T-cell (primary cell): ENCODE measurements at regions not wholly inside any gene's neighbourhood (a gene's known extent, or its start where the extent isn't known, plus 50 kb on each side); places are given as distances from the start of the nearest gene placed in this dataset.

Experiments
- ATAC-seq, 4 experiments: fragments of 200-7000 bp in 3 of 4; fragments of 150-1000 bp in 1 of 4; cut with Tn5 transposase; replicated peaks in 1 of 4; 1 replicate in 3 of 4; 2 replicates in 1 of 4; pipeline ENCODE4 v1.10.0; 2021; ENCODE audit warnings: moderate library complexity in 3 of 4, mild to moderate bottlenecking in 2 of 4, moderate number of reproducible peaks in 1 of 4
- CTCF ChIA-PET, 2 donors: fragments of 300-600 bp; sonication (Branson Sonifier 250); formaldehyde crosslinking; loops; one replicate each; lab custom pipeline; 2022; ENCODE audit warnings: antibody characterized with exemption in 2 of 2; lab: Charles Lee
- POLR2A ChIA-PET, 2 donors: fragments of 300-600 bp; sonication (Branson Sonifier 250); formaldehyde crosslinking; loops; one replicate each; lab custom pipeline; 2022; ENCODE audit warnings: antibody characterized with exemption in 2 of 2; lab: Charles Lee
- DNase-seq, 35 experiments: peaks; one replicate each; pipeline versions ENCODE4 v3.0.0 to v3.0.0-alpha.2; 2013 to 2023
- H3K27ac ChIP-seq: one replicate; pipeline ENCODE4 v1.5.1; 2013; ENCODE audit warnings: low read length
- H3K27me3 ChIP-seq, 2 experiments: replicated peaks in 1 of 2; 1 replicate in 1 of 2; 2 replicates in 1 of 2; pipeline versions ENCODE4 v1.6.1 to v1.7.0; 2013; ENCODE audit warnings: low read length in 1 of 2, mixed read lengths in 1 of 2; ENCODE audit not compliant: control insufficient read depth in 2 of 2, insufficient read depth in 2 of 2; ENCODE audit errors: extremely low read depth in 1 of 2
- H3K36me3 ChIP-seq, 2 donors: 1 replicate in 1 of 2; 2 replicates in 1 of 2; pipeline versions ENCODE4 v1.6.1 to v1.7.0; 2013; ENCODE audit warnings: low read length in 1 of 2; ENCODE audit not compliant: control insufficient read depth in 2 of 2, insufficient read depth in 1 of 2; ENCODE audit errors: extremely low read depth in 1 of 2
- H3K4me1 ChIP-seq, 2 experiments: 1 replicate in 1 of 2; 2 replicates in 1 of 2; pipeline versions ENCODE4 v1.6.1 to v1.7.0; 2013; ENCODE audit warnings: low read length in 2 of 2, mixed read lengths in 1 of 2; ENCODE audit not compliant: insufficient read depth in 2 of 2, control insufficient read depth in 1 of 2; ENCODE audit errors: extremely low read depth in 1 of 2
- H3K4me3 ChIP-seq, 2 donors: 1 replicate in 1 of 2; 2 replicates in 1 of 2; pipeline versions ENCODE4 v1.5.1 to v1.7.0; 2013; ENCODE audit warnings: mild to moderate bottlenecking in 2 of 2, low read length in 1 of 2, moderate library complexity in 1 of 2; ENCODE audit not compliant: control insufficient read depth in 1 of 2; ENCODE audit errors: extremely low read depth in 1 of 2
- H3K9me3 ChIP-seq: 2 replicates; pipeline ENCODE4 v1.7.0; 2013
- H3K27ac Mint-ChIP-seq, 2 donors: one replicate each; pipeline ENCODE4 v1.8.0; 2020 to 2021; ENCODE audit warnings: mild to moderate bottlenecking in 2 of 2, mixed read lengths in 2 of 2
- H3K27me3 Mint-ChIP-seq, 2 donors: one replicate each; pipeline ENCODE4 v1.8.0; 2021 to 2022; ENCODE audit warnings: mixed read lengths in 2 of 2
- H3K36me3 Mint-ChIP-seq: one replicate; pipeline ENCODE4 v1.8.0; 2021; ENCODE audit warnings: mixed read lengths
- H3K4me1 Mint-ChIP-seq, 3 donors: one replicate each; pipeline ENCODE4 v1.8.0; 2020 to 2022; ENCODE audit warnings: mixed read lengths in 3 of 3, mild to moderate bottlenecking in 1 of 3
- H3K4me3 Mint-ChIP-seq, 3 donors: one replicate each; pipeline ENCODE4 v1.8.0; 2020 to 2022; ENCODE audit warnings: mild to moderate bottlenecking in 3 of 3, mixed read lengths in 3 of 3, moderate library complexity in 3 of 3
- H3K9me3 Mint-ChIP-seq, 3 donors: one replicate each; pipeline ENCODE4 v1.8.0; 2020 to 2022; ENCODE audit warnings: mixed read lengths in 3 of 3
- WGBS: methylation state at CpG from one replicate; pipeline ENCODE4 v1.1.5; 2013; ENCODE audit warnings: missing lambda C conversion rate; ENCODE audit not compliant: insufficient coverage; 5-methylcytosine and 5-hydroxymethylcytosine counted together

DNA sequence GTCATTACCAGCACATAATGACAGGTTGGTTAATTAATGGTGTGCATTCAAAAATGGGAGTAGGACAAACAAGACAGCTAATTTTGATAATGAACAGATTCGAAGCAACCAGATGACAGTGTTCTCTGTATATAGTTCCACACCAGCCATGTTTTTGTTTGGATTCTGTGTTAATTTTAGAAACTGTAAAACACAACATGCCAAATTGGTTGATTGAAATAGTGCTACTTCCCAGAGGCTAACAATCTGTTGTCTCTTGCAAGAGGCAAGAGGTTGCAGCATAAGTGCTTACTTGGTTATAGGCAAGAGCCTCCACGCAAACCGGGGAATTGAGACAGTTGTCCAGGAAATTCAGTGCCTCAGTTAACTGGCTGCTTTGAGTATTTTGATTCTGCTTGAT, 170.2 kb upstream of the HABP2 start:
- H3K4me3 Mint-ChIP-seq = peak overlapping the region; percentile 77 to 84 (median 82)
- Histone ChIP-seq H3K4me1 (peaks cover 9 to 16% of the 10 kb centered on the region in 2 experiments), H3K9me3 (no peaks in the 10 kb centered on the region), H3K4me3 (no peak overlapping the region), H3K27me3 (peaks cover 0 to 4% of the 10 kb centered on the region in 2 experiments), H3K27ac (peak overlapping the region; percentile 82), H3K36me3 (no peaks in the 10 kb centered on the region)
- ChIA-PET CTCF (no interaction called here), POLR2A (no interaction called here)
- no peaks in the 10 kb centered on the region for H3K36me3 Mint-ChIP-seq
- H3K9me3 Mint-ChIP-seq = no peaks in the 10 kb centered on the region
- peaks cover 0 to 2% of the 10 kb centered on the region in 2 donors for H3K27me3 Mint-ChIP-seq
- DNase-seq (peak in 1 of 35 experiments; percentile 4), ATAC-seq (no peak)
- 100% methylated on average over 2 of the region's 3 CpGs for WGBS
- peaks cover 28 to 34% (median 32%) of the 10 kb centered on the region in 3 donors for H3K4me1 Mint-ChIP-seq
- H3K27ac Mint-ChIP-seq = peak overlapping the region; percentile 95 to 98

DNA sequence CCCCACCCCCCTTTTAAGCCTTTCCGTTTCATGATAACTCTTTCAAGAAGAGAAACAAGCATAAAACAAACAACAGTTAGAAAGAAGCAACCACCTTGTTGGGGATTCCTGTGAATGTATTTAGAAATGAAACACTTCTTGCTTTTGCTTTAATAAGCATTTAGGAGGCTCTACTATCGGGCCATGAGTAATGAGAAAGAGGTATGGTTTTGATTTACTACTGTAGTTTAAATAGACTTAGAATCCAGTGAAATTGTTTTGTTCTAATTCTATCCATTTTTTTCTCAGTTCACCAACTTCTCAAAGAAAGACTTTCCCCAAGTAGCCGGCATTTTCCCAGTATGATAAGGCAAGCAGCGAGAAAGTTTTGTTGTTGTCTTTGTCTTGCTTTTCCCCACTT, 168.7 kb upstream of the HABP2 start:
- DNase-seq (no peak), ATAC-seq (no peak)
- Mint-ChIP-seq H3K36me3 (no peaks in the 10 kb centered on the region), H3K4me3 (no peak overlapping the region), H3K4me1 (peaks cover 28 to 34% (median 32%) of the 10 kb centered on the region in 3 donors), H3K27me3 (no peaks in the 10 kb centered on the region), H3K9me3 (no peaks in the 10 kb centered on the region), H3K27ac (no peak overlapping the region)
- ChIA-PET CTCF (interaction anchor here (0.6 to 2.9 kb wide), 12 partner anchors 9 to 912 kb away, joined by 3 to 14 read pairs (median 5); no protein-coding TSS in a partner anchor), POLR2A (interaction anchor here (0.6 to 0.7 kb wide), 4 partner anchors 210 to 1009 kb away, joined by 3 to 7 read pairs (median 6); no protein-coding TSS in a partner anchor)
- H3K27me3 ChIP-seq = peaks cover 0 to 4% of the 10 kb centered on the region in 2 experiments
- no peaks in the 10 kb centered on the region for H3K36me3 ChIP-seq
- no peak overlapping the region for H3K4me3 ChIP-seq
- no CpG with 5 or more reads among the region's 4 CpGs for WGBS
- no peak overlapping the region for H3K27ac ChIP-seq
- no peaks in the 10 kb centered on the region for H3K9me3 ChIP-seq
- peaks cover 9 to 16% of the 10 kb centered on the region in 2 experiments for H3K4me1 ChIP-seq

DNA sequence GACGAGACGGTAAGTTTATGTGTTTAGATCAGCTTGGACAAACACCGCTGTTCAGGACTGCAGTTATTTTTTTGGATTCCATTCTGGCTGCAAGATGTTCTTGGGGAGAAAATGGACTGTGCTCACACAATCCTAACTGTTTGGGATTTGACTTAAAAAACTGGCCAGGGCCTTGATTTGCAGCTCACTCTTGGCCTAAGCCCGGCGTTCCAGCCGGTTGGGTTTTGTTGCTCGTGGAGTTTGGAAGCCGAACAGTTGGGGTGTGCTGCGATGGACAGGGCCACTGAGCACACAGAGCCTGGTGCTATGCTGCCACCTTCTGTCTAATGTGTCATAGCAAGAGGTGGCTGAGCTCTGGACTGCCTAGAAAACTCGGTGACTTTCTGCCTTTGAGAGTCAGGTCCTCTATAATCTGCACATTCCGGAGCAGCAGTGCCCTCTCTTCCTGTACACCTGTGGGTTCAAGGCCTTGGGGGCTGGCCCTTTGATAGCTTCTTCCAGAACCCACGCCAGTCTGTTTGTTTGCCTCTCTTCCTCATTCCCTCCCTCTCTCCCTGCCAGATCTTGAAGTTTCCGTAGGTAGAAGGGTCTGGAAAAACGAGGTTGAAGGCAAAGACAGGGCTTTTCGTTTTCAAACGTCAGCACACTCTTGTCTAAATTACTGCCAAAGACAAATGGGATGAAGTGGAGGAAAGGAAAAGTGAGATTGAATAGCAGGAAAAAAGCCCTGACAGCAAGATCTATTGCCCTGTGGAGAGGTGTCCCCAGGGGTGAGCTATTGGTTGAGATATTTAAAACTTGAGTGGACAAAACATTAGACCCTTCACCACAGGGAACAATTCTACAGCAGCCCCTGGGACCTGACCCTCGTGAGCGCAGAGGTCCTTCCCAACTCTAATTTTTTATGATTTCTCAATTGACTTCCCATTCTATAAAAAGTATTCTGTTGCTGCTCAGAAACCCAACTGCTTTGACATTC, 167.5 kb upstream of the HABP2 start:
- H3K9me3 ChIP-seq = no peaks in the 10 kb centered on the region
- H3K4me3 Mint-ChIP-seq = peak overlapping the region; percentile 22 to 39 (median 26)
- ChIA-PET CTCF (interaction anchor here (0.5 to 3.1 kb wide), 22 partner anchors 9 to 918 kb away, joined by 3 to 18 read pairs (median 5); no protein-coding TSS in a partner anchor), POLR2A (interaction anchor here in 1 of 2 donors (0.6 kb wide), 1 partner anchor 688 kb away, joined by 6 read pairs; no protein-coding TSS in a partner anchor)
- H3K27ac Mint-ChIP-seq = peak overlapping the region; percentile 29 to 73
- H3K36me3 Mint-ChIP-seq = no peaks in the 10 kb centered on the region
- H3K4me3 ChIP-seq = no peak overlapping the region
- H3K36me3 ChIP-seq = no peaks in the 10 kb centered on the region
- no peaks in the 10 kb centered on the region for H3K27me3 Mint-ChIP-seq
- H3K27ac ChIP-seq = no peak overlapping the region
- WGBS = 34% methylated on average over 13 of the region's 18 CpGs
- H3K4me1 ChIP-seq = peaks cover 9 to 16% of the 10 kb centered on the region in 2 experiments
- ATAC-seq = peak; percentile 82 to 94 (median 84)
- DNase-seq = peak; percentile 24 to 81 (median 49)
- H3K27me3 ChIP-seq = peaks cover 0 to 9% of the 10 kb centered on the region in 2 experiments
- H3K9me3 Mint-ChIP-seq = no peaks in the 10 kb centered on the region
- peaks cover 28 to 34% (median 32%) of the 10 kb centered on the region in 3 donors for H3K4me1 Mint-ChIP-seq

DNA sequence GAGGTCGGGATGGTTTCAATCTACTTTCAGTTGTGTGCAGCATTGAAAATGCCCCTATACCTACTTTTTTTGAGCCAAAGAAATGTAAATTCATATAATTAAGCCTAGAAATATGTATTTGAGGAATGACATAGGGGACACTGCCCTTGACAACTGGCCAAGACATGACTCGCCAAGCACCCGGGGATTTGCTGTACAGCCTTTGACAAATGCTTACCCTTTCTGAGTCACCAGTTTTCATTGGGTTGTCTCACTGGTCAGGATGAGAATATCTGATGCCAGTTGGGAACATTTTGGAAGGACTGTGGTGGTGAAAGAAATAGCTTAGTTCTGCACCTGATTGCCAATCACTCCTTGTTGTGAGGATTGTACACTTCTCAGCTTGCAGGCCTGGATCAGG, 166.8 kb upstream of the HABP2 start:
- POLR2A ChIA-PET = interaction anchor here in 1 of 2 donors (0.6 kb wide), 1 partner anchor 689 kb away, joined by 6 read pairs; no protein-coding TSS in a partner anchor
- CTCF ChIA-PET = interaction anchor here (0.5 to 3.1 kb wide), 10 partner anchors 10 to 914 kb away, joined by 3 to 18 read pairs (median 8); no protein-coding TSS in a partner anchor

DNA sequence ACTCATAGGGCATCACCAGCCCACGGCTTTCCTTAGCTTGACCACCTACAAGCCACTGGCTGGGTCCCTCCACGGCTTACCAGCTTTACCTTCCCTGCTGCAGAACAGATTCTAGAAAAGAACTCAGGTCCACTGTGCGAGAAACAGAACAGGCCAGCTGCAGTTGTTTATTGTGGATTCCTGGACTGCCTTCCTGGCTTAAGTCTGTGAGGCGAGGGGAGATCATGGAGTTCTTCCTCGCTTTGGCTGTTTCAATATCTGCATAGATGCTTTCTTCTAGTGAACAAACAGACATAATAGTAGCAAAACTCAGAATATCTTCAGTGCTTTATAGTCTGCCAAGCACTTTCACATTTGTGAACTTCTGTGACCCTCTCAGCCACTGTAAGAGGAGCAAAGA, 162.9 kb upstream of the HABP2 start:
- Mint-ChIP-seq H3K27me3 (peaks cover 0 to 5% of the 10 kb centered on the region in 2 donors), H3K27ac (no peak overlapping the region), H3K9me3 (peaks cover 0 to 5% (median 0%) of the 10 kb centered on the region in 3 donors), H3K4me3 (no peak overlapping the region), H3K4me1 (peaks cover 2 to 5% (median 5%) of the 10 kb centered on the region in 3 donors), H3K36me3 (no peaks in the 10 kb centered on the region)
- Histone ChIP-seq H3K9me3 (no peaks in the 10 kb centered on the region), H3K27ac (no peak overlapping the region), H3K36me3 (no peaks in the 10 kb centered on the region), H3K4me3 (no peak overlapping the region), H3K4me1 (peaks cover 0 to 4% of the 10 kb centered on the region in 2 experiments), H3K27me3 (peaks cover 0 to 13% of the 10 kb centered on the region in 2 experiments)
- 97% methylated on average over 4 of the region's 5 CpGs for WGBS
- DNase-seq = no peak
- no peak for ATAC-seq
- ChIA-PET CTCF (no interaction called here), POLR2A (no interaction called here)

More for the DNA sequence above, 166.8 kb upstream of the HABP2 start:
- peaks cover 28 to 34% (median 32%) of the 10 kb centered on the region in 3 donors for H3K4me1 Mint-ChIP-seq
- Histone ChIP-seq H3K27ac (no peak overlapping the region), H3K27me3 (peaks cover 0 to 12% of the 10 kb centered on the region in 2 experiments), H3K4me3 (no peak overlapping the region), H3K9me3 (no peaks in the 10 kb centered on the region), H3K36me3 (no peaks in the 10 kb centered on the region), H3K4me1 (peaks cover 9 to 16% of the 10 kb centered on the region in 2 experiments)
- DNase-seq (no peak), ATAC-seq (no peak)
- no peak overlapping the region for H3K4me3 Mint-ChIP-seq
- H3K36me3 Mint-ChIP-seq = no peaks in the 10 kb centered on the region
- H3K27me3 Mint-ChIP-seq = no peaks in the 10 kb centered on the region
- no peaks in the 10 kb centered on the region for H3K9me3 Mint-ChIP-seq
- 86% methylated on average over 2 of the region's 3 CpGs for WGBS
- no peak overlapping the region for H3K27ac Mint-ChIP-seq

DNA sequence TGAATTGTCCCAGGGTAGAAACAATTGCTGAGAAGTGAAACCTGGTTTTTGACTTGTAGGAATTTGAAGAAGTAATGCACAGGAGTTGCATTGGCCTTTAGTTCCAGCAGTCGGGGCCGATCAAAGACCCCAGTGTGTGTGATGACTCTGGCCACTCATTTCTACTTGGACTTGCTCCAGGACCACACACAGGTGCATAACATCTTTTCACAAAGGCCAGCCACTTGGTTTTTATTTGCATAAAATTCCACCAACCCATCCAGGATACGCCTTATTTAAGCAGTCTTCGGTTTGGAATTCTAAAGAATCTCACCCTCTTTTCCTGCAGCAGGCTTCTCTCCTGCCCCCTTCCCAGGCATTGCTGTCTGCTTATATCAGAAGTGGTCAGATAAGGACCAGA, 162.0 kb upstream of the HABP2 start:
- Histone ChIP-seq H3K9me3 (no peaks in the 10 kb centered on the region), H3K4me1 (no peaks in the 10 kb centered on the region), H3K36me3 (no peaks in the 10 kb centered on the region), H3K27me3 (peaks cover 0 to 10% of the 10 kb centered on the region in 2 experiments), H3K27ac (no peak overlapping the region), H3K4me3 (no peak overlapping the region)
- no peak for DNase-seq
- Mint-ChIP-seq H3K27me3 (peaks cover 0 to 5% of the 10 kb centered on the region in 2 donors), H3K4me3 (no peak overlapping the region), H3K27ac (no peak overlapping the region), H3K4me1 (no peaks in the 10 kb centered on the region), H3K36me3 (no peaks in the 10 kb centered on the region), H3K9me3 (peaks cover 0 to 6% (median 0%) of the 10 kb centered on the region in 3 donors)
- POLR2A ChIA-PET = no interaction called here
- CTCF ChIA-PET = no interaction called here
- 90% methylated on average over 2 of the region's 4 CpGs for WGBS
- ATAC-seq = no peak
